Spleen (tissue), 11 donors: ENCODE measurements at regions not wholly inside any gene's neighbourhood (a gene's known extent, or its start where the extent isn't known, plus 50 kb on each side); places are given as distances from the start of the nearest gene placed in this dataset.
"Not testable (repeated sequence)": the region's sequence is repeated elsewhere in the genome, so short reads cannot be mapped to it uniquely, and the experiment has no call there.

ENCODE experiments used
- DNase-seq: peaks from one replicate; pipeline ENCODE4 v3.0.0-alpha.2; 2020
- H3K27ac ChIP-seq, 8 donors: fragments of 200-600 bp; sonication (generic) in 7 of 8; 1 replicate in 4 of 8; 2 replicates in 4 of 8; pipeline versions ENCODE4 v1.5.0 to v1.8.0; 2016 to 2021; ENCODE audit warnings: inconsistent platforms in 4 of 8, mild to moderate bottlenecking in 4 of 8, moderate library complexity in 1 of 8
- H3K27me3 ChIP-seq, 7 donors: fragments of 200-600 bp; sonication (generic) in 6 of 7; replicated peaks in 1 of 7; 1 replicate in 4 of 7; 2 replicates in 3 of 7; pipeline versions ENCODE4 v1.5.0 to v1.8.0; 2016 to 2021; ENCODE audit warnings: inconsistent platforms in 3 of 7, mild to moderate bottlenecking in 1 of 7
- H3K36me3 ChIP-seq, 6 donors: fragments of 200-600 bp; sonication (generic) in 5 of 6; 1 replicate in 4 of 6; 2 replicates in 2 of 6; pipeline versions ENCODE4 v1.5.0 to v1.8.0; 2016 to 2021; ENCODE audit warnings: inconsistent platforms in 2 of 6
- H3K4me1 ChIP-seq, 6 donors: fragments of 200-600 bp; sonication (generic) in 5 of 6; 1 replicate in 3 of 6; 2 replicates in 3 of 6; pipeline versions ENCODE4 v1.5.0 to v1.8.0; 2016 to 2021; ENCODE audit warnings: inconsistent platforms in 3 of 6
- H3K4me3 ChIP-seq, 8 donors: fragments of 200-600 bp; sonication (generic) in 7 of 8; 1 replicate in 4 of 8; 2 replicates in 4 of 8; pipeline versions ENCODE4 v1.5.0 to v1.8.0; 2016 to 2021; ENCODE audit warnings: inconsistent platforms in 4 of 8, mild to moderate bottlenecking in 4 of 8, moderate library complexity in 2 of 8
- H3K9me3 ChIP-seq, 8 donors: fragments of 200-600 bp; sonication (generic) in 7 of 8; 1 replicate in 4 of 8; 2 replicates in 4 of 8; pipeline versions ENCODE4 v1.5.0 to v1.8.0; 2016 to 2021; ENCODE audit warnings: inconsistent platforms in 4 of 8
- CTCF ChIP-seq, 11 experiments: fragments of 200-600 bp in 7 of 11; fragments of 450-650 bp in 4 of 11; sonication (generic) in 4 of 11; IDR thresholded peaks in 8 of 11; conservative IDR thresholded peaks in 3 of 11; 1 replicate in 7 of 11; 2 replicates in 4 of 11; pipeline versions ENCODE4 v1.4.0 to v1.8.0; 2016 to 2021; ENCODE audit warnings: antibody characterized with exemption in 11 of 11, inconsistent platforms in 4 of 11, mild to moderate bottlenecking in 1 of 11
- POLR2A ChIP-seq, 3 donors: fragments of 450-650 bp; IDR thresholded peaks; one replicate each; pipeline ENCODE4 v1.5.1; 2017; ENCODE audit warnings: antibody characterized with exemption in 3 of 3, mild to moderate bottlenecking in 1 of 3
- POLR2AphosphoS5 ChIP-seq, 3 donors: sonication (generic); formaldehyde crosslinking; IDR thresholded peaks; one replicate each; pipeline ENCODE4 v1.5.1; 2017; ENCODE audit warnings: antibody characterized with exemption in 3 of 3
- WGBS, 5 donors: extraction: QIAGEN DNeasy Blood & Tissue Kit in 3 of 5; methylation state at CpG; one replicate each; pipeline versions ENCODE4 v1.1.5 to v1.1.7; 2013 to 2018; 5-methylcytosine and 5-hydroxymethylcytosine counted together
- intact Hi-C: fragments of 100-400 bp; cut with DNase I; formaldehyde crosslinking; loops from one replicate; pipeline ENCODE4 v1.15.0; 2023; ENCODE audit warnings: low total_unique reads
- donor health status: healthy with polysubstance abuse.
- donor health status: DM: no; HTN: no; CAD: no; lungs with moderate emphysema.
- donor health status: DM: no; HTN: no; CAD: no.
- donor health status: Bipolar disorder and iron deficiency.
- donor health status: healthy.
- donor health status: DM: no; HTN: no; CAD: no.
- donor health status: DM: yes; HTN: yes; CAD: no.

DNA sequence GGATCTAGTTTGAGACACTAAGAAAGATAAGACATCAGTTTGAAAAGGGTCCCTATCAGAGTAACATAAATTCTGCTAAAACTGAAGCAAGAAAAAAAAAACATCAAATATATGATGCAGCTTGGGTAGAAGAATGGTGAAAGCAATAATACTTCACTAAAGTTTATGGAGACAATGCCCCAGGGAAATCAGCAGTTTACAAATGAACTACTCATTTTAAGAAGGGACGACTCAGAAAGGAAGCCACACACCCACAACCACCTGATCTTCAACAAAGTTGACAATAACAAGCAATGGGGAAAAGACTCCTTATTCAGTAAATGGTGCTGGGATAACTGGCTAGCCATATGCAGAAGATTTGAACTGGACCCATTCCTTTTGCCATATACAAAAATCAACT, 143.5 kb downstream of the TPBG start:
- no peaks in the 10 kb centered on the region for H3K36me3 ChIP-seq
- H3K27ac ChIP-seq, result no peak overlapping the region
- no peaks in the 10 kb centered on the region for H3K4me1 ChIP-seq
- no peaks in the 10 kb centered on the region for H3K27me3 ChIP-seq
- WGBS, 5 donors, result 14 to 56% (median 39%) methylated on average over 1 of the region's 1 CpG
- TF ChIP-seq POLR2A (IDR thresholded peaks at IDR 0.05), result no peak
- DNase-seq, result no peak
- H3K4me3 ChIP-seq, result no peak overlapping the region
- peaks cover 0 to under 1% (median 0%) of the 10 kb centered on the region in 8 donors for H3K9me3 ChIP-seq
- intact Hi-C loops, result no loop called here

DNA sequence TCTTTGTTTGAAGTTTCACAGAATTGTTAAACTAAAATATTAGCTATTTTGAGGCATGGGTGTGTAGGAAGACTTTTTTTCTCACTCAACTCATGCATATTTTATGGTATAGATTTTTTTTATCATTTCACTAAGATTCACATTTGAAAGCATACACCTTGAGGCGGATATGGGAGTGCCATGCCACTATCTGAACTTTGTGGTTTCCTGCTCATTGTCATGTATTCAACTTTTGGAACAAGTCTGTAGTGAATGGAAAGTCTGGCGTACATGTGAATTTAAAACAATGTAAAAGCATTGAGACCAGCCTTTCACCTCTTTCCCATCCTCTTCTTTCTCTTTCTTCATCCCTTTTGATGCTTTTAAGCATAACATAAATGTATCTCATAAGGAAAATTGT, 147.9 kb downstream of the TPBG start:
- Histone ChIP-seq H3K4me1 (no peaks in the 10 kb centered on the region), H3K27ac (no peak overlapping the region), H3K27me3 (no peaks in the 10 kb centered on the region), H3K36me3 (no peaks in the 10 kb centered on the region), H3K9me3 (peaks cover 0 to 33% (median 15%) of the 10 kb centered on the region in 8 donors), H3K4me3 (no peak overlapping the region)
- 66 to 77% (median 70%) methylated on average over 2 of the region's 2 CpGs for WGBS, 5 donors
- TF ChIP-seq POLR2A (IDR thresholded peaks at IDR 0.05) (no peak), POLR2AphosphoS5 (IDR thresholded peaks at IDR 0.05) (no peak), CTCF (IDR thresholded peaks at IDR 0.05 in 8 of 11, conservative IDR thresholded peaks at IDR 0.05 in 3 of 11) (no peak)
- no peak for DNase-seq
- intact Hi-C loops, result no loop called here

GRCh38 chr6:82517896-82518295, 154.3 kb downstream of the TPBG start:
- H3K9me3 ChIP-seq, result peaks cover 0 to 48% (median 27%) of the 10 kb centered on the region in 8 donors
- H3K4me1 ChIP-seq, H3K36me3 ChIP-seq, H3K27me3 ChIP-seq, H3K27ac ChIP-seq, H3K4me3 ChIP-seq, intact Hi-C loops, DNase-seq: not testable (repeated sequence)
- 82 to 93% (median 88%) methylated on average over 4 of the region's 4 CpGs for WGBS, 5 donors

- H3K27me3 ChIP-seq, result no peaks in the 10 kb centered on the region
- no peak for DNase-seq
- H3K36me3 ChIP-seq, result no peaks in the 10 kb centered on the region
- peaks cover 0 to 23% (median 13%) of the 10 kb centered on the region in 8 donors for H3K9me3 ChIP-seq
- H3K4me3 ChIP-seq, result no peak overlapping the region
- TF ChIP-seq POLR2AphosphoS5 (IDR thresholded peaks at IDR 0.05) (no peak), POLR2A (IDR thresholded peaks at IDR 0.05) (no peak), CTCF (IDR thresholded peaks at IDR 0.05 in 8 of 11, conservative IDR thresholded peaks at IDR 0.05 in 3 of 11) (no peak)
- intact Hi-C loops, result no loop called here
- H3K4me1 ChIP-seq, result no peaks in the 10 kb centered on the region
- 67 to 89% (median 76%) methylated on average over 1 of the region's 1 CpG for WGBS, 5 donors
- no peak overlapping the region for H3K27ac ChIP-seq
Observed at GRCh38 chr6:82521369-82521768, 157.8 kb downstream of the TPBG start.

DNA sequence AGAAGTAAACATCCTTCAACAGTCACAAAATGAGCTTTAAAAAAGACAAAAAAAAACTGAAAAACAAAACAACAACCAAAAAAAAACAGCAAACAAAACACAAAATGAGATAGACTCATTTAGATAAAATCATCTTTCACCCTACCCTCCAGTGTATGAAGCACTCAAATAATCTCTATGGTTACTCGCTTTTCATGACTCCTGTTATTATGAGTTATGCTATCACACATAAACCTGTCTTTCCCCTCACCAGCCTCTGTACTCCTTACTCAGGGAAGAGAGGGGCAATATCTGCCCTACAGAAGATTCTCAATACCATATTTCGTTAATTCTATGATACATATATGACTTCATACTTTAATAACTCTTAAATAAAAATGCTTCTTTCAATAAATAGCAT, 158.2 kb downstream of the TPBG start:
- Histone ChIP-seq H3K27me3 (no peaks in the 10 kb centered on the region), H3K27ac (no peak overlapping the region), H3K4me3 (no peak overlapping the region), H3K9me3 (peaks cover 0 to 18% (median 8%) of the 10 kb centered on the region in 8 donors), H3K4me1 (no peaks in the 10 kb centered on the region), H3K36me3 (no peaks in the 10 kb centered on the region)
- WGBS, 5 donors, result 68 to 86% (median 80%) methylated on average over 2 of the region's 2 CpGs
- TF ChIP-seq POLR2AphosphoS5 (IDR thresholded peaks at IDR 0.05) (no peak), POLR2A (IDR thresholded peaks at IDR 0.05) (no peak), CTCF (IDR thresholded peaks at IDR 0.05 in 8 of 11, conservative IDR thresholded peaks at IDR 0.05 in 3 of 11) (no peak)
- DNase-seq, result no peak
- intact Hi-C loops, result no loop called here
